H1 (cell line): ENCODE measurements at regions not wholly inside any gene's neighbourhood (a gene's known extent, or its start where the extent isn't known, plus 50 kb on each side); places are given as distances from the start of the nearest gene placed in this dataset.

Experiments
- CTCF ChIA-PET: fragments of 300-600 bp; sonication (Branson Sonifier 250); formaldehyde crosslinking; loops from one replicate; lab custom pipeline; 2021; ENCODE audit not compliant: partially characterized antibody; lab: Charles Lee
- POLR2A ChIA-PET: fragments of 300-600 bp; sonication (Branson Sonifier 250); formaldehyde crosslinking; loops from one replicate; lab custom pipeline; 2021; ENCODE audit warnings: inconsistent platforms; ENCODE audit not compliant: partially characterized antibody; lab: Charles Lee
- DNase-seq, 2 experiments: peaks; one replicate each; pipeline versions ENCODE4 v3.0.0 to v3.0.0-alpha.2; 2010 to 2022; ENCODE audit warnings: low spot score in 2 of 2, low read depth in 1 of 2, mixed read lengths in 1 of 2
- FAIRE-seq: peaks from 2 replicates; lab custom pipeline; 2011; peaks lifted over from hg19 to GRCh38; lab: Jason Lieb, UNC
- H2AFZ ChIP-seq: 2 replicates; pipeline ENCODE4 v1.8.1; 2012; ENCODE audit warnings: low read length, inconsistent platforms
- H2AK5ac ChIP-seq: 2 replicates; pipeline ENCODE4 v1.6.1; 2013; ENCODE audit warnings: low read depth, low read length
- H2BK120ac ChIP-seq: replicated peaks from 2 replicates; pipeline ENCODE3; 2013; ENCODE audit warnings: low read depth, low read length, inconsistent platforms
- H2BK12ac ChIP-seq: 2 replicates; pipeline ENCODE4 v1.6.1; 2013; ENCODE audit warnings: low read depth, low read length
- H2BK15ac ChIP-seq: 2 replicates; pipeline ENCODE4 v1.6.1; 2013; ENCODE audit warnings: low read length
- H2BK20ac ChIP-seq: 2 replicates; pipeline ENCODE4 v1.6.1; 2013; ENCODE audit warnings: low read length
- H2BK5ac ChIP-seq: 2 replicates; pipeline ENCODE4 v1.6.1; 2013; ENCODE audit warnings: low read depth, low read length
- H3K14ac ChIP-seq: 2 replicates; pipeline ENCODE4 v1.6.1; 2013; ENCODE audit warnings: inconsistent platforms; ENCODE audit not compliant: insufficient read length
- H3K18ac ChIP-seq: 2 replicates; pipeline ENCODE4 v1.6.1; 2013; ENCODE audit warnings: low read length; ENCODE audit errors: extremely low read depth
- H3K23ac ChIP-seq: 2 replicates; pipeline ENCODE4 v1.6.1; 2013; ENCODE audit warnings: inconsistent platforms; ENCODE audit not compliant: insufficient read length
- H3K23me2 ChIP-seq: 2 replicates; pipeline ENCODE4 v1.6.1; 2013; ENCODE audit warnings: low read depth, low read length
- H3K27ac ChIP-seq: 2 replicates; pipeline ENCODE4 v1.6.1; 2011; ENCODE audit warnings: low read depth, low read length, inconsistent platforms
- H3K27me3 ChIP-seq, 4 experiments: replicated peaks in 1 of 4; 1 replicate in 1 of 4; 2 replicates in 3 of 4; pipeline versions ENCODE4 v1.6.1 to v1.8.1; 2011 to 2013; ENCODE audit warnings: low read length in 3 of 4, mild to moderate bottlenecking in 3 of 4, inconsistent platforms in 2 of 4, mixed read lengths in 2 of 4, moderate library complexity in 1 of 4; ENCODE audit not compliant: control insufficient read depth in 3 of 4, insufficient read depth in 3 of 4; ENCODE audit errors: extremely low read depth in 1 of 4
- H3K36me3 ChIP-seq, 4 experiments: 2 replicates each; pipeline versions ENCODE4 v1.6.1 to v1.8.1; 2011 to 2013; ENCODE audit warnings: mild to moderate bottlenecking in 4 of 4, low read length in 3 of 4, moderate library complexity in 2 of 4, control low read depth in 1 of 4, inconsistent platforms in 1 of 4; ENCODE audit not compliant: insufficient read depth in 4 of 4, control insufficient read depth in 2 of 4
- H3K4ac ChIP-seq: replicated peaks from 2 replicates; pipeline ENCODE3; 2013; ENCODE audit warnings: low read length, low read depth, mixed read lengths, inconsistent platforms; ENCODE audit not compliant: insufficient read length
- H3K4me1 ChIP-seq, 4 experiments: replicated peaks in 1 of 4; 1 replicate in 1 of 4; 2 replicates in 3 of 4; pipeline versions ENCODE4 v1.6.1 to v1.8.1; 2011 to 2013; ENCODE audit warnings: low read length in 3 of 4, inconsistent platforms in 2 of 4, mixed read lengths in 1 of 4; ENCODE audit not compliant: insufficient read depth in 4 of 4, control insufficient read depth in 3 of 4
- H3K4me2 ChIP-seq, 2 experiments: 2 replicates each; pipeline versions ENCODE4 v1.6.1 to v1.8.1; 2011 to 2013; ENCODE audit warnings: low read depth in 2 of 2, low read length in 2 of 2, control low read depth in 1 of 2, inconsistent platforms in 1 of 2, mild to moderate bottlenecking in 1 of 2; ENCODE audit not compliant: insufficient read depth in 1 of 2
- H3K4me3 ChIP-seq, 4 experiments: fragments of 200-600, 300-600 bp in 1 of 4; sonication (generic), shearing (Covaris generic), sonication (Bioruptor Twin) in 1 of 4; 2 replicates each; pipeline versions ENCODE4 v1.5.1 to v1.8.1; 2011 to 2016; ENCODE audit warnings: low read length in 4 of 4, low read depth in 3 of 4, control low read depth in 2 of 4, inconsistent platforms in 2 of 4, mild to moderate bottlenecking in 2 of 4, mixed read lengths in 1 of 4, moderate library complexity in 1 of 4; ENCODE audit not compliant: insufficient read depth in 2 of 4; ENCODE audit errors: extremely low read depth in 1 of 4
- H3K56ac ChIP-seq: replicated peaks from 2 replicates; pipeline ENCODE3; 2013; ENCODE audit warnings: low read depth, mild to moderate bottlenecking, mixed read lengths, low read length, inconsistent platforms; ENCODE audit not compliant: insufficient read length
- H3K79me1 ChIP-seq: 2 replicates; pipeline ENCODE4 v1.6.1; 2013; ENCODE audit warnings: low read depth, low read length, control low read depth
- H3K79me2 ChIP-seq, 2 experiments: 2 replicates each; pipeline versions ENCODE4 v1.6.1 to v1.8.1; 2012 to 2013; ENCODE audit warnings: low read length in 2 of 2, mild to moderate bottlenecking in 2 of 2, inconsistent platforms in 1 of 2; ENCODE audit not compliant: insufficient read depth in 2 of 2, control insufficient read depth in 1 of 2
- H3K9ac ChIP-seq, 4 experiments: replicated peaks in 1 of 4; 1 replicate in 1 of 4; 2 replicates in 3 of 4; pipeline versions ENCODE4 v1.6.1 to v1.8.1; 2011 to 2013; ENCODE audit warnings: low read depth in 3 of 4, low read length in 3 of 4, control low read depth in 2 of 4, mild to moderate bottlenecking in 2 of 4, moderate library complexity in 2 of 4, inconsistent platforms in 1 of 4; ENCODE audit errors: extremely low read depth in 1 of 4
- H3K9me3 ChIP-seq, 2 experiments: 2 replicates each; pipeline versions ENCODE4 v1.6.1 to v1.8.1; 2012 to 2013; ENCODE audit warnings: mild to moderate bottlenecking in 2 of 2, moderate library complexity in 2 of 2, control low read depth in 1 of 2, inconsistent platforms in 1 of 2, low read depth in 1 of 2, low read length in 1 of 2, mixed read lengths in 1 of 2; ENCODE audit not compliant: insufficient read depth in 2 of 2
- H4K20me1 ChIP-seq, 2 experiments: replicated peaks in 1 of 2; 2 replicates each; pipeline versions ENCODE3 to v1.8.1; 2011 to 2013; ENCODE audit warnings: inconsistent platforms in 2 of 2, low read length in 2 of 2, mild to moderate bottlenecking in 1 of 2; ENCODE audit not compliant: insufficient read depth in 2 of 2, control insufficient read depth in 1 of 2
- H4K5ac ChIP-seq: 2 replicates; pipeline ENCODE4 v1.6.1; 2013; ENCODE audit warnings: low read length, low read depth, mixed read lengths, inconsistent platforms; ENCODE audit not compliant: insufficient read length
- H4K8ac ChIP-seq: 2 replicates; pipeline ENCODE4 v1.8.0; 2013; ENCODE audit warnings: mild to moderate bottlenecking, moderate library complexity, low read length, inconsistent platforms; ENCODE audit not compliant: insufficient read depth; ENCODE audit errors: extremely low read depth
- H4K91ac ChIP-seq: replicated peaks from 2 replicates; pipeline ENCODE3; 2013; ENCODE audit warnings: low read length, mixed read lengths, inconsistent platforms; ENCODE audit not compliant: insufficient read length
- ASH2L ChIP-seq: fragments of 200-600, 300-600 bp; sonication (generic); IDR thresholded peaks from one replicate; pipeline ENCODE4 v1.7.1; 2017; ENCODE audit warnings: low read length
- ATF2 ChIP-seq: IDR thresholded peaks from 2 replicates; pipeline ENCODE4 v1.6.1; 2012; ENCODE audit warnings: low read length, inconsistent platforms
- ATF3 ChIP-seq: IDR thresholded peaks from 2 replicates; pipeline ENCODE4 v1.6.1; 2011; ENCODE audit warnings: low read depth, mild to moderate bottlenecking, low read length; ENCODE audit not compliant: insufficient read depth
- BACH1 ChIP-seq: IDR thresholded peaks from 2 replicates; pipeline ENCODE4 v1.6.1; 2012; ENCODE audit warnings: low read length, improper control_type of control experiment
- BCL11A ChIP-seq, 2 experiments: IDR thresholded peaks; one replicate each; pipeline ENCODE4 v1.6.1; 2011; ENCODE audit warnings: low read depth in 2 of 2, low read length in 2 of 2, mild to moderate bottlenecking in 2 of 2
- EP300 ChIP-seq, 2 experiments: IDR thresholded peaks; 1 replicate in 1 of 2; 2 replicates in 1 of 2; pipeline ENCODE4 v1.6.1; 2011 to 2012; ENCODE audit warnings: low read depth in 2 of 2, low read length in 2 of 2, mild to moderate bottlenecking in 2 of 2, borderline replicate concordance in 1 of 2, inconsistent platforms in 1 of 2, moderate library complexity in 1 of 2
- JUN ChIP-seq: IDR thresholded peaks from 2 replicates; pipeline ENCODE4 v1.6.1; 2011; ENCODE audit warnings: low read depth, mild to moderate bottlenecking, improper control_type of control experiment, low read length
- MAFK ChIP-seq: IDR thresholded peaks from 2 replicates; pipeline ENCODE4 v1.6.1; 2012; ENCODE audit warnings: low read depth, mild to moderate bottlenecking, improper control_type of control experiment, low read length
- POLR2AphosphoS5 ChIP-seq: IDR thresholded peaks from 2 replicates; pipeline ENCODE4 v1.6.1; 2011; ENCODE audit warnings: low read depth, low read length
- RFX5 ChIP-seq: IDR thresholded peaks from 2 replicates; pipeline ENCODE4 v1.6.1; 2011; ENCODE audit warnings: low read depth, low read length, improper control_type of control experiment, borderline replicate concordance
- SAP30 ChIP-seq: fragments of 300-600 bp; sonication (generic); IDR thresholded peaks from 2 replicates; pipeline ENCODE4 v1.7.1; 2012; ENCODE audit warnings: low read length, moderate library complexity, mild to moderate bottlenecking, inconsistent platforms; ENCODE audit not compliant: insufficient read depth, insufficient replicate concordance
- TAF7 ChIP-seq: optimal IDR thresholded peaks from 2 replicates; pipeline ENCODE3; 2011; ENCODE audit warnings: low read depth, mild to moderate bottlenecking, inconsistent platforms, low read length, moderate library complexity, borderline replicate concordance
- TBP ChIP-seq: IDR thresholded peaks from 2 replicates; pipeline ENCODE4 v1.6.1; 2011; ENCODE audit warnings: low read depth, low read length, improper control_type of control experiment
- TEAD4 ChIP-seq: IDR thresholded peaks from 2 replicates; pipeline ENCODE4 v1.6.1; 2012; ENCODE audit warnings: low read depth, low read length, inconsistent platforms, mixed read lengths

GRCh38 chr4:19038231-19038630 lies 1016.7 kb upstream of the LCORL start:
- Histone ChIP-seq H3K4me2 (no peak overlapping the region), H3K4me1 (no peaks in the 10 kb centered on the region), H3K79me2 (no peaks in the 10 kb centered on the region), H3K36me3 (no peaks in the 10 kb centered on the region), H2BK120ac (no peak overlapping the region), H4K20me1 (no peaks in the 10 kb centered on the region), H2AFZ (no peak overlapping the region), H2BK5ac (no peak overlapping the region), H3K56ac (no peak overlapping the region), H2BK12ac (no peak overlapping the region), H3K4me3 (no peak overlapping the region), H2BK20ac (no peak overlapping the region), H4K91ac (no peak overlapping the region), H2AK5ac (no peak overlapping the region), H3K23ac (no peak overlapping the region), H3K18ac (no peak overlapping the region), H3K9ac (no peak overlapping the region), H3K23me2 (no peaks in the 10 kb centered on the region), H3K14ac (no peak overlapping the region), H4K5ac (no peak overlapping the region), H3K27ac (no peak overlapping the region), H3K27me3 (peaks cover 0 to 1% (median 0%) of the 10 kb centered on the region in 4 experiments; a peak in 1 of 7 replicates), H3K4ac (no peak overlapping the region), H2BK15ac (no peak overlapping the region), H3K79me1 (no peaks in the 10 kb centered on the region), H4K8ac (no peak overlapping the region), H3K9me3 (peaks cover 0 to 9% of the 10 kb centered on the region in 2 experiments; a peak in 1 of 4 replicates)
- ChIA-PET POLR2A (no interaction called here), CTCF (interaction anchor here (0.8 kb wide), 1 partner anchor 61 kb away, joined by 3 read pairs; no protein-coding TSS in a partner anchor)
- DNase-seq (no peak), FAIRE-seq (no peak)
- no peak for TF ChIP-seq TBP
- no peak for TF ChIP-seq POLR2AphosphoS5
- no peak for TF ChIP-seq TAF7
- TF ChIP-seq ATF2: no peak
- TF ChIP-seq ATF3: no peak
- no peak for TF ChIP-seq BACH1
- TF ChIP-seq BCL11A (IDR thresholded peaks at IDR 0.05; ENCODE audit: low read depth in 2 of 2, low read length in 2 of 2): no peak
- TF ChIP-seq EP300 (IDR thresholded peaks at IDR 0.05; ENCODE audit: borderline replicate concordance in 1 of 2, low read depth in 2 of 2, low read length in 2 of 2): no peak
- TF ChIP-seq SAP30: no peak
- TF ChIP-seq MAFK: no peak
- TF ChIP-seq ASH2L: no peak
- TF ChIP-seq RFX5: no peak
- TF ChIP-seq TEAD4: no peak
- TF ChIP-seq JUN: no peak
